HG03432 (cell line): ENCODE measurements at regions not wholly inside any gene's neighbourhood (a gene's known extent, or its start where the extent isn't known, plus 50 kb on each side); places are given as distances from the start of the nearest gene placed in this dataset.
A peak's percentile ranks its signal among the peaks of the same experiment; 100 is the strongest.

ENCODE experiments used
- ATAC-seq: cut with Tn5 transposase; IDR thresholded peaks from one replicate; pipeline ENCODE4 v1.9.1; 2021; ENCODE audit warnings: mild to moderate bottlenecking, moderate library complexity; ENCODE audit not compliant: unreplicated experiment

DNA sequence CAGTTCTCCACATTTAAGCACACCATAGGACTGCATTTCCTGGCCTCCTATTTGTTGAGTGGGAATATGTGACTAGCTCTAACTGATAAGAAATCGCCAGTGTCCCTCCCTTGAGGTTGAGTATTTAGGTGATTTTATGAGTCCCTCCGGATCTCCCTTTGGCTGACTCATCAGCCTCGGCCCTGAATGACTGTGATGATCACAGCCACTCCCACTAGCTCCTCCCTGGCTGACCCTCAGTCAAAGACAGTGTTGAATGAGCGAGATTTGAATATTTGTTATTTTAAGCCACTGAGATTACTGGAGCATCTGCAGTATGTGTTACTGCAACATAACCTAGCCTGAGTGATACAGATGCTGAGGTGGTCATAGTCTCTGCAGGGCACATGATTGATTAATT lies 515.3 kb downstream of the EPHB1 start:
- ATAC-seq: peak; percentile 65

DNA sequence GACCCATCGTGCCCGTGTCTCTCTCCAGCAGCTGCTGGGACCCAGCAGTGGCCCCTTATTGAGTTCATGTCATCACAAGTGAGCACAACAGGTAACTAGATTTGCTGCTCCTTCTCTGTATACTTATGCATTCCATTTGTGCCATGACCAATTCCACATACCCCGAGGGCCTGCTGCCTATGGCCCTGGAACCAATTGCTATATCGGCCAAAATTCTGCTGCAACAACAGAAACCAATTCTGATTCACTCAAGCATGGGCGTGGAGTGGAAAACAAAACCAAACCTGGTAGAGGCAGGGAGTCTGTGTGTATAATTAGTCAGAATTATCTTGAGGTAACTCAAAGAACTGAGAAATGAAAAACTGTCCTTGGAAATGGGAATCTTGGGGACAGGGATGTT lies 516.6 kb downstream of the EPHB1 start:
- no peak for ATAC-seq

DNA sequence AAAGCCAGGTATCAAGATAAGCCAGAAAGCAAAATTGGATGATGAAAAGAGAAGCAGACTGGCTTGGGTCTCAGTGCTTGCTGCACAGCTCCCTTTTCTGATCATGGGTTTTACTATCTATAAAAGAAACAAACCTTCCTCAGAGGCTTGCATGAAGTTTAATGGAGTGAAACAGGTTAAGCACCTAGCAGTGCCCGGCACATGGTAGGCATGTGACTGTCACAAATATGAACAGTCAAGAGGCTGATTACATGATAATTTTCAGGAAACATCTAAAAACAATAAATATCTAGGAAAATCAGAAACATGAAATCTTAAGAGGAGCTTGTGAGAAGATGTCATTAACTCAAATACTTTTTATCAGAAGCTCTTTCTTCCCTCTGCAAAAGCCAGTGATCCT lies 519.2 kb downstream of the EPHB1 start:
- no peak for ATAC-seq

DNA sequence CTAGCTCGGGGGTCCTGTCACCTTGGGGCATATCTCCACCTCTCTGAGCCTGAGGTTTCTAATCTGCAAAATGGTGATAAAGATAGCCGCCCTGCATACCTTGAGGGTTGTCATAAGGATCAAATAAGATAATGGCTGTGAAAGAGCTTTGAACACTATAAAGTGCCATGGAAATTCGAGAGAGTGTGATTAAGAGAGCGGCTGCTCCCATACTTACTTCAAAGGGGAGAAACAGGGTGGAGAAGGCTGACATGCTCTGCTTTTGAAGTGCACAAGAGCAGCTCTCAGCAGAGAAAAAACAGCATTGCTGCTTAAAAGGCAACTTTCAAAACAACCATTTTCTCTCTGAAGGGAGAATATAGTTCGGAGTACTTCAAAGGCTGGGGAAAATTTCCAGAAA lies 529.2 kb downstream of the EPHB1 start:
- no peak for ATAC-seq

DNA sequence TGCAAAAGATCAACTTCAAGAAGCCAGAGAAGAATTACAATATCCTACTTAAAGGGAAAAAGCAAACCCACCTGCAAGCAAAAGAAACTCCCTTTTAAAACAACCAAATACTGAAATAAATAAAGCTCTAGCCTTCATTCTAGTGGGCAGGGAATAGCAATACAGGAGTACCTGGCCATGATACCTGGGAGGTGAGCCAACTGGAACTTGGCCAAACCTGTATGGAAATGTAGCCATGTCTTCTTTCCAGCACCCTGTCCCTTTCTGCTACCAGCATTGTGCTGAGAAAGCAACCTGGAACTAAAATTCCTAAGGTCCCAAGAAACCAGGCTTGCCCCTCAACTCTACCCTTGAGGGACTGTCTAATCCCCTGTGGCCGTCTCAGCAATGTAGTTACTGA lies 530.0 kb downstream of the EPHB1 start:
- ATAC-seq: no peak

DNA sequence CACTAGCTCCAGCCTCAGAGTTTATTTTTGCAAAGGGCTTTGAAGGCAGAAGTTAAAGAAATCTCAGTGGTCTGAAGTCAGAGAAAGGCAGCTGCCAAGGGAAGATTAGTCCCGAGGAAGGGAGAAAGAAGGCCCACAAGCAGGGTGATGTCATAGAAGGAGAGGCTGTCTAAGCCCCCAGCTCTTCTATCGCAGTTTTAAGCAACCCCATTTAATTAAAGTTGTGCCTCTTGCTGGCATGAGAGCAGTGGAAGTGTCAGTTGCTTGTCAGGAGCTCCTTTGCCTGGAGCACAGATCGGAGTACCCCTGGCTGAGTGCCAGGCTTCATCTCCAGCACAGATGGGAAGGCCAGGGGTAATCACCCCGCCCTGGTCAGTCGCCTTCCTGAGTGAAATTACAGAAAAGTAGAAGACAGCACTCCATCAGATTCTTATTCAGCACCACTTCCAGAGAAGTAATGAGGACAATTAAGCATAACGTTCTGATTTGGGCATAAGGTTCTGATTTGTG lies 530.7 kb downstream of the EPHB1 start:
- ATAC-seq: no peak

DNA sequence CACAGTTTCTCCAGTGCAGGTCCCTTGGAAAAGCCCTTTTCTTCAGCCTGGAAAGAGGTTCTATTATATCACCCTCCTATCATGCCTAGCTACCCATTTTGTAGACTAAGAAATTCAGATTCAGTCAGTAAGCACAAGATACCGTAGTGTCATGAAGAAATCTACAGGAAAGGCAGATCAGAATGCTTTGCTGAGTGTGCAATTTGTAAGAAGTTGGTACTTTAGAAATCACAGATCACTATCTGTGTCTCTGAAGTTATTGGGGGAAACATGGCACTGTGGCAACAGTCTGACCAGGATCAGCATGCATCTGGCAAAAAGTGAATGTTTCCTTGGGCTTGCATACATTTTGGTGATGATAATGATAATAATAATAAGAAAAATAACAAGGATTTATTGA lies 531.8 kb downstream of the EPHB1 start:
- ATAC-seq: no peak

DNA sequence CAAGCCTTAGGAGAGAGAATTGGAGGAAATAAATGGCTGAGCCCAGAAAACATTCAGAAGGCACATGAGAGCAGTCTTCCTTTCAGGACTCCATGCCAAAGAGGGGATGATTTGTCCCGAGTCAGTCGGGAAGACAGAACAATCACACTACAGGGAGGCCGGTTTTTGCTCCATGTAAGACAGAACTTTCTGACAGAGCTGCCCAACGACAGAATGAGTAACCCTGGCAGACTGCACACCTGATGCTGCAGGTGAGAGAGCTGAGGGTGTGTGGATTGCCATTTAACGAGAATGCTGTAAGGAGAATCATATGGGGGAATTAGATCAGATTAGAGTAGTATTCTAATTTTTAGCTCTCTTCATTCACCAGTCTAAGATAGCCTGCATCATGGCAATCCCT lies 533.0 kb downstream of the EPHB1 start:
- ATAC-seq: no peak

DNA sequence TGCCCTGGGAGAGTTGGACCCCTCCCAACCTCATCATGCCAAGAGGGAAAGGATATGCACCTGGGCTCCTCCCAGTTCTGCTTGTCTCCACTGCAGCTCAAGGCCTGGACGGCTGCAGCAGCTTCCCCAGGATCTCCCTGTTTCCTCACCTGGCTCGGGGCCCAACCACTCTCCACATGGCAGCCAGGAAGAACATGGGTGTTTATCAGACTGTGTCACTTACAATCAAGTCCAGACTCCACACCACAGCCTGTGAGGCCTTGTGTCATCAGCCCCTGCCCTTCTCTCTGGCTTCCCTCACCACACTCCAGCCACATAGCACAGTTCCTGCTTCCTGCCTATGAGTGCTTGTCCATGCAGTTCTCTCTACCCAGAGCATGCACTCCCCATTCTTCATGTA lies 534.4 kb downstream of the EPHB1 start:
- ATAC-seq: no peak

DNA sequence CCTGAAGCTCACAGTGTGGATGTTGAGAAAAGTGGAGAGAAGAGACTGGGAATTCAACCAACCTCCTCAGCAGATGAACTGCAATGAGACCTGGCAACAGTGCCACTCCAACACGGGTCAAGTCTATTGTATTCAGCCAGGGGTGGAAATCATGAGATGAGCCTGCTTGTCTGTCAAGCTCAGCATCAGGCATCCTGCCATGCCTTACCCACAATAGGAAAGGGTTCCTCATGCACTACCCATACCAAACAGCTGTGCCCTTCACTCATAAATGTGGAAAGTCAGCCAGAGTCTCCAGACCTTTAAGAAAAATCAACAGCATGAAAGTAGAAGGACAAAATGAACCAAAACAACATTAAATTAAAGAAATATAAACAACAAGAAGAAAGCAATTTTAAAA lies 542.1 kb downstream of the EPHB1 start:
- no peak for ATAC-seq

DNA sequence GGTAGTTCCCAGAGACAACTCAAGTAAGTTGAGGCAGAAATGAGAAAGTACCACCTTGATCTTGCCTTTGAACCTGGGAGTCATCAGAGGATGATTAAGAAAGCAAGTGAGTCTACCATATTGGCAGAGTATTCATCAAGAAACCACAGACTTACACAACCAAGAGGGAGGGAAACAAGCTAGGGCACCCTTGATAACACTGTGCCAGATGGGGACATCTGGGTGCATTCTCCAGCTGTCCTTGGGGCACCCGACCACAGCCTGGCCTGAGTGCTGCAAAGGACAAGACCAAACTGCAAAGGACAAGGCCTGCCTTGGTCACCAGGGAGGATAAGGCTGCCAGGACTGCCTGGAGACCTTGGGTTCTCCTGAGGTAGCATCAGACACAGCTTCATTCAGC lies 553.6 kb downstream of the EPHB1 start:
- ATAC-seq: no peak

DNA sequence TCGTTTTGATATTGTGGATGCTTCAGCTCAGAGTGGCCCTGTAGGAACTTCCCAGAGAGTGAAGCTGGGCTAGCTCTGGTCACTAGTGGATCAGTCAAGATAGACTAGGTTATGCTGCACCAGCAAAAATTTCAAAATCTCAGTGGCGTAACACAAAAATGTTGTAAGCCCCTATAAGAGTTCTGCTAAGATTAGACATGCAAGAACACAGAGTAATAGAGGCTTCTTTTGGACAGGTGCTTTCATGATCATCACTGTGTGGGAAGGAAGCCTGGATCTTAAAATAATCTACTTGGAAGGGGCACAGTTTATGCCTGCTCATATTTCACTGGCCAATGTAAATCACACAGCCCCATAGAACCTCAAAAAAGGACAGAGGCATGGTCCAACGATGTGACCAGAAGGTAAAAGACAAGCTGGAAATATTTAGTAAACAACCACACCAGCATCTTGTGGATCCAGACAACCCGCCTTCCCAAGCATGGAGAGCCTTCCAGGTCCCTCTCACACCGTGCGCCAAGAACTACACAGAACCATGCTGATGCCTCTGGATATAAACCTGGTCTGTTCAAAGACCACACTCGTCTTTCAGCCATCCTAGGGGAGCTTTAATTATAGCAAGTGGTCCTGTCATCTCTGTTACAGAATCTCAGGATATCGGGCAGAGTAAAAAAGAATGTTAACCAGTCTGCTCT lies 554.3 kb downstream of the EPHB1 start:
- ATAC-seq: no peak

DNA sequence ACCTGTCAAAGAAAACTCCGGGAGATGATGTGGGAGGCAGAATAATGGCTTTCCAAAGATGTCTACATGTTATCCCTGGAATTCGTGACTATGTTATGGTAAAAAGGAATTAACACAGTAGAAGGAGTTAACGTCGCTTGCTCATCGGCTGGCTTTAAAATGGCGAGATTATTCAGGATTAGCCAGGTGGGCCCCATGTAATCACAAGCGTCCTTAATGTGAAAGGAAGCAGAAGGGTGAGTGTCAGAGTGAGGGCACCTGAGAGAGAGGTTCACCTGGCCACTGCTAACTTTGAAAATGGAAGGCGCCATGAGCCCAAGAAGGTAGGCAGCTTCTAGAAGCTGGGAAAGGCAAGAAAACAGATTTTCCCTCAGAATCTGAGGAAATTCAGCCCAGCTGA lies 557.2 kb downstream of the EPHB1 start:
- no peak for ATAC-seq

DNA sequence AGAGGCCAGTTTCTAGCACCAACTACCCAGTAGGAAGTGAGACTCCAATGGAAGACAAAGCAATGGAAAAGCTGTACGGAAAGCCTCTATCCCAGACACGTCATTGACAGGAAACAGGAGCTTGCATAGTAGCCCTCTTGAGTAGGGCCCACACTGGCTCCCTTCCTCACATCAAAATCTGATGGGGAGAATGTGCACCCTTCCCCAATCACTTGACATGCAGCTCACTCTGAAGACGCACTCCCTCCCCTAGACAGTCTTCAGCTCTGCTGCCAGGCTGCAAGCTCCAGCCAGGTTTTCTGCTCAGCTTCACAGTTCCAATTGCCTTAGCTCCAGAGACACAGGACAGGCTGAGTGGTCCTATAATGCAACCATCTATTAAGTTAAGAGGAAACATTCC lies 567.8 kb downstream of the EPHB1 start:
- ATAC-seq: no peak

DNA sequence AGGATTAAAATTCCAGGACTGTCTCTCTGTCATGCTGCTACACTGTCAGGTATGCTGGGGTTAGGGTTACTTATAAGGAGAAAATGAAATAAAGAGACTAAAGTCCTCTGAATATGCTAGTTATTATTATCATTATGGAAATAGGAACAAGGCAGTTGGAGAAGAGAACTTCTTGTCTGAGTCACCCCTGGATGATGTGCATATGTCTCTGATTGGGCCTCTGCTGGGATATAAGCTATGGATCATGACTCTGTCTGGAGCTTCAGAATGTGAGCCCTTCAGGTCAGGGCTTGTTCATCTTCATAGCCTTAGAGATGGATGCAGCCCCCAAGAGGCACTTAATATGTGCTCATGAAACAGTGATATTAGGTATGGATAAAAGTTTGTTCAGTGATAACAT lies 569.6 kb downstream of the EPHB1 start:
- ATAC-seq: no peak

DNA sequence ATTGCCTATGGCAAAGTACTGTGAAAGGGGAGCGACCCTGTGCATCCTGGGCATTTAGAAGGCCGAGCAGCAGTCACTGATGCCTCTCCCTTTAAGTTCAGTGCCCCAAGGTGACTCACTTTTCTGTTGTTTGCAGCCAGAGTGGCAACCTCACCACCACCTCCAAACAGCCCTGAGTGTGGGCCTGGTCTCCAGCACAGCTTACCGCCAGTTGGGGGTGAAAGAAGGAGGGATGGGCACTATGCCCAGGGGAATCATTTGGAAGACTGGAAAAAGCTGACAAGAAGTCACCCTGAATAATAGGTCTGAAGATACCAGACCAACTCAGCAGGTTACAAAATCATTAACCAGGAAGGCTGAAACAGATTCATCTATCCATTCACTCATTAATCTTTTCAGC lies 571.8 kb downstream of the EPHB1 start:
- no peak for ATAC-seq

DNA sequence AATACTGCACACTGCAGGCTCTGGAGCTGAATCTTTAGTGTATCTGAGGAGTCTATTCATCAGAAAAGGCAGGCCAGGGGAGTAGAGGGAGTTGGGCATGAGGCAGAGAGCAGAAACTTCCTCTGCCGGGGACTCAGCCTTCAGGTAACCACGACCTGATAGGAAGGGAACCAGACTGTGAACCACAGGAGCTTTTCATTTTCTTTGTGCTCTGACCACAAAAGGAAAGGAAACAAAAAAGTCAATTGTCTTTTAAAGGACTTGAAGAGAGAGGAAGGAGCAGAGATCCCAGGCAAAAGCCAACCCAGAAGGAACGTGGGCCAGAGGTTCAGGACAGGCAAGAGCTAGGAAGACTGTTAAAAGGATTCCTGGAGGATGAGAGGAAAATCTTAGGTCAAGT lies 573.3 kb downstream of the EPHB1 start:
- no peak for ATAC-seq

DNA sequence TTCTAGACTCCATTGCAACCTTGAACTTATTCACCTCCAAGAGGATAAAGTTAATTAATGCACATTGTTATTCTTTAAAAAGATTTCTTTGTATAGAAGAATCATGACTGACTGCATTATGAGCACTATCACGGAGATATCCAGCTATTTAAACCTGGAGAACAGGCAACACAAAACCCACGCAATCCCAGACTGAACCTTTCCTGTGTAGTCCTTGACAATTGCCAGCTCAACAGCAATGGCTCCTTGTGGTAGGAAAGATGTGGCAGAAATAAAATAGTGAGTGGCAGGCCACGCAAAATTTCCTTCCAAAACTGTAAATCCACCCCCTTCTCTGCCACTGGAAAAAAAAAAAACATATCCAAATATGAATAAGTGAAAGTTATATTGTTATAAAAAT lies 573.7 kb downstream of the EPHB1 start:
- ATAC-seq: no peak

DNA sequence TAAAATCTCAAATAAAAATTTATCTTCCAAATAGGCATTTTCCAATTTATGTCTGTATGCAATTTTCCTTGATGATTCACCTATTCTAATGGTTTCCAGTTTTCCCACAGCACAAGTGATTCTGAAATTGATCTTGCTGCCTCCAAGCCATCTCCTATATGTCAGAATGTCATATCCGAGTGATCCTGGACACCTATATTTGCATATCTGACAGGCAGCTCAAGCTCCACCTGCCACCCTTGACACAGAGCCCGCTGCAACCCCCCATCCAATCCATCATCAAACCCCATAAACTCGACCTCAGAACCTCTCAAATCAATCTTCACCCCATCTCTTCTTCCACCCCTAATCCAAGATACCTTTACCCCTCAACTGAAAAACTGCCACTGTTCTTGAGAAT lies 579.5 kb downstream of the EPHB1 start:
- no peak for ATAC-seq

DNA sequence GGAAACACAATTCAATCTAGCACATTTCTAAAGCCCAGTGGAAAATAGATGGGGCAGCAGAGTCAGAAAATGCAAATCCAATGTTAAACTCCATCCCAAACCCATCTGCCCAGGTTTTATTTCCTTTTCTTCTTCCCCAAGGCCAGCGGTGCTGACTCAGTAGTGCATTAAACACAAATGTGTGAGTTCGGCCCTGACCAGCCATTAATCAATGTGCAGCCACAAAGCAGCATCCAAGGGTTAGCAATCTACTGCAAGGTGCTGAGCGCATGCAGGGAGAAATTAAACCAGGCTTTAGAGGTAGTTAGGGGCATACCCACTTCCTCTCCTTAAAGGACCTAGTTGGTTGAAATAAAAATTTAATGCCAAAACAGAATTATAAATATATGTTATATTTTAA lies 583.3 kb upstream of the PPP2R3A start:
- ATAC-seq: no peak

DNA sequence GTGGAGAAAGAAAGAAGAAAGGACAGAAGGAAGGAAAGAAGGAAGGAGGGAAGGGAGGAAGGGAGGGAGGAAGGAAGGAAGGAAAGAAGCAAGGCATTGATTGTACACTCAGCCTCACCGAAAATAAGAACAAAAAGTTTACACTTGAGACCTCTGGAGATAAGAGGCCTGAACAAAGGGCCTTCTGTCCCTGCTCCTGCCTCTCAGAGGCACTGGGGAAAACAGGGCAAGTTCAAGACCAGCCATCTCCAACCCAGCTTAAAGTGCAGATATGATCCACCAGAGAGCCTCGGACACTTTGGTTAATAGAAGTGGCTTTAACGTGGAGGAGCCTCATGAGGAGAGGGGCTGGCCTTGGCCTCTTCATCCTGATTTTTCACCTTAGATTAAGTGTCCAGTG lies 582.9 kb upstream of the PPP2R3A start:
- no peak for ATAC-seq

DNA sequence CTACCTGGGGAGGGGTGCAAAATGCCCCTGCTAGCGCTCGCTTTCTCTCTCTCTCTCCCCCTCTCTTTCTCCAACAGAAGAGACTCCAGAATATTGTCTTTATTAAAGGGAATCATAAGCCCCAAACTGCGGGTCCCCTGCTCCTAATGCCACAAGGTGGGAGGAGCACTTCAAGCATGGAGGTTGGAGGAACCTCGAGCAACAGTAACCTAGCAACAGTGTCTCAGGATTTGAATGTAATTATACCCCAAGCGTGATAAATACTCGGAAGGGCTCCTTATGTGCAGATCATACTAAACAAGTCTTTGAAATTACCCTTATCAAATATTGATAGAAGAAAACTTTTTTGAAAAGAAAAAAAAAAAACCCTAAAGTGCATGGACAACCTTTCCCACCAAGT lies 582.2 kb upstream of the PPP2R3A start:
- ATAC-seq: no peak

DNA sequence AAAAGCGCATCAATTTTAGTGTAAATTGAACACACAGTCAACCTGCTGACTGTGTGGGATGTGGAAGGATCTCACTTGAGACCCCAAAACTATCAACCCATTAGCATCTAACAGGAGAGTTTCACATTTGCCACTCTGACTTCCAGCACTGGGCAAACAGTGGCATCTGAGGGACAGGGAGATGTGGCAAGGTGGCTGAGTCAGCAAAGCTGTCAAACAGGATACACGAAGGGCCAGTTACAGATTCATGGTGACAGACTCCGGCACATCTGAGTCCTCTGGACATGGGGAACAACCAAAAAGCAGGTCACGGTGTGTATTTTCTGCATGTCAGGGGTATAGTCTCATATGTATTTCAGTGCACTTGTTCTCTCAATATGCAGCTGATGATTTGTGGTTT lies 573.4 kb upstream of the PPP2R3A start:
- no peak for ATAC-seq
